HG02981 (cell line): ENCODE measurements at regions not wholly inside any gene's neighbourhood (a gene's known extent, or its start where the extent isn't known, plus 50 kb on each side); places are given as distances from the start of the nearest gene placed in this dataset.

Source experiments
- ATAC-seq: cut with Tn5 transposase; IDR thresholded peaks from one replicate; pipeline ENCODE4 v1.9.1; 2021; ENCODE audit warnings: mild to moderate bottlenecking, moderate library complexity; ENCODE audit not compliant: unreplicated experiment

DNA sequence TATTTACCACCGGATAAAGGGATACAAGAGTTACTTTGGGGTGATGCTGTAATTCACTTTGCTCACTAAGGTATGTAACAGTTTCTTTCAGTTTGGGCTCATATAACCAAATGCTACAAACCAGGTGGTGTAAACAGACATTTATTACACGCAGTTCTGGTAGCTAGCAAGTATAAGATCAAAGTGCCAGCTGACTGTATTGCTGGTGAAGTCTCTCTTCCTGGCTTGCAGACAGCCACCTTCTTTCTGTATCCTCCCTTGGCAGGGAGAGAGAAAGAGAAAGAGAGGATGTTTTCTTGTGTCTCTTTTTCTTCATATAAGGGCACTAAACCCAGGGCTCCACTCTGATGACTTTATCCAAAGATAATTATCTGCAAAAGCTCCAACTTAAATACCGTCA is 552.5 kb upstream of the FTMT start:
- no peak for ATAC-seq

DNA sequence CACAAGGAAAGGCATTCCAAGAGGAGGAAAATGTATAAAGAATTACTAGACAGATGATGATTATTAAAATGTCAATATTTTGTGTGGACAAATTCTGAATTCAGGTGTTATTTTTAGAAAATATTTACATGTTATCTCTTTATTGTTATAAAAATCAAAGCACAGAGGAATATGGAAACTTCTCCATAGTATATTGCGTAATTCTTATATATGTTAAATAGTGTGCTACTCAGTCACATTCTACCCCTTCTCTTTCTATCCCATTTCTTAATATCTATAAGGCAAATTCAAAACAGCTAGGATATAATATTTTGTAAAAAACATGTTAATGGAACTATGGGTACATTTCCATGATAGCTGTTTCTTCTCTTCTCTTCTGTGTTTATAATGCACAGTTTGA is 546.8 kb upstream of the FTMT start:
- no peak for ATAC-seq

DNA sequence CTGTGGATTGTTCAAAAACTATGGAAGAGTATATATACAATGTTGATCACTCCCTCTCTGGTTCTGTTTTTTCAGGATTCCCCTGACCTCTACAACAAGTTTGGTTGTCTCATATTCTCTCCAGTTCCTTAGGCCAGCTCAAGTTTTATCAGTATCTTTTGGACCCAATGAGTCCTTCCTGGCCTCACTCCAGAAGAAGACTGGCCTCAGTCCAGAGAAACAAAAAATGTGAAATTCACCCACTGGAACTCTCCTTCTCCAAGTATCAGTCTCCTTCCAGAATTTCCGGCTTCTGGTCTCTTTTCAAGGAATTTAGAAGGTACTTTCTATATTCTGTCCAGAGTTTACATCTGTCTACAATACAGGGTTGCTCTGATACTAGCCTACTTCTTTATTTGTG is 537.8 kb upstream of the FTMT start:
- ATAC-seq, result no peak

DNA sequence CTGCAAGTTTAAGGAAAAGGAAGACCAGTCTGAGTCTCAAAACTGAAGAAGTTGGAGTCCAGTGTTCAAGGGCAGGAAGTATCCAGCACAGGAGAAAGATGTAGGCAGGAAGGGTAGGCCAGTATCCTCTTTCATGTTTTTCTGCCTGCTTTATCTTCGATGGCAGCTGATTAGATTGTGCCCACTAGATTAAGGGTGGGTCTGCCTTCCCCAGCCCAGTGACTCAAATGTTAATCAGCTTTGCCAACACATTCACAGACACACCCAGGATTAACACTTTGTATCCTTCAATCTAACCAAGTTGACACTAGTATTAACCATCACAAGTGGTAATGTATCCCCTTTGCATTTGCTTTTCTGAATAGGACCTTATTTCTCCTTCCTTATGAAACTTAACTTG is 535.9 kb upstream of the FTMT start:
- ATAC-seq, result no peak

DNA sequence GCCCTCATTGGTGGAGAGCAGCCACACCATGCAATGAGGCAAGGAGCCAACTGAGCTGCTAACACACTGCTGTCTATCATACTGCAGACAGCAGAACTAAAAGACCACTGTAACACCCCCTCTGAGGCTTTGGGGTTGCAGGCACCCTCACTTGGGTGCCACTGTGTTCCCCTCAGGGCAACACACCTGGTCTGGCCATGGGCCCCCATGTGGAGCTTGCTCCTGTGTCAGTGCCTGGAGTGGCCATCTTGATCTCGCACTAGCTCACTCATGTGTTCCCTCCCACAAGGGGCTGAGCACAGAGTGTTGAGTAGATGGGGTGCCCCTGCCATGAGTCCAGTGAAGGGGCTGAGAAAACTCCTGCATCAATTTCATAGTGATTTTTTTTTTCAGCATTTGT is 532.4 kb upstream of the FTMT start:
- no peak for ATAC-seq

DNA sequence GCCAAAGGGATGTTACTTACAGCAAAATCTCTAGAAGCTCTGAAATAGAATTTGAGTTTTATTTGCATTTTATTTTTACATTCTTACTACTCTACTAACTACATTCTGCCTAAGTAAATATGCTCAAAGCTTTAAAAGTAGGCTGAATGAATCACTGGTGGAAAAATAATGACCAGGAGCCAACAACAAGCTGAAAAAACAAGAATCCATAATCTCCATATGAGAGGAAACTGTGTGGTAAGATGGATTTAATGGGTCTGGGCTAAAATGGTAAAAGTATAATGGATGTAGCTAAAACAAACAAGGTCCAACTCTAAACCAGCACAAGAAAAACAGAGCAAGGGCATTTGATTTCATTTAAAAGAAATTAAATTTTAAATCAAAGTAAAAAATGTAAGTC is 525.8 kb upstream of the FTMT start:
- ATAC-seq, result no peak

DNA sequence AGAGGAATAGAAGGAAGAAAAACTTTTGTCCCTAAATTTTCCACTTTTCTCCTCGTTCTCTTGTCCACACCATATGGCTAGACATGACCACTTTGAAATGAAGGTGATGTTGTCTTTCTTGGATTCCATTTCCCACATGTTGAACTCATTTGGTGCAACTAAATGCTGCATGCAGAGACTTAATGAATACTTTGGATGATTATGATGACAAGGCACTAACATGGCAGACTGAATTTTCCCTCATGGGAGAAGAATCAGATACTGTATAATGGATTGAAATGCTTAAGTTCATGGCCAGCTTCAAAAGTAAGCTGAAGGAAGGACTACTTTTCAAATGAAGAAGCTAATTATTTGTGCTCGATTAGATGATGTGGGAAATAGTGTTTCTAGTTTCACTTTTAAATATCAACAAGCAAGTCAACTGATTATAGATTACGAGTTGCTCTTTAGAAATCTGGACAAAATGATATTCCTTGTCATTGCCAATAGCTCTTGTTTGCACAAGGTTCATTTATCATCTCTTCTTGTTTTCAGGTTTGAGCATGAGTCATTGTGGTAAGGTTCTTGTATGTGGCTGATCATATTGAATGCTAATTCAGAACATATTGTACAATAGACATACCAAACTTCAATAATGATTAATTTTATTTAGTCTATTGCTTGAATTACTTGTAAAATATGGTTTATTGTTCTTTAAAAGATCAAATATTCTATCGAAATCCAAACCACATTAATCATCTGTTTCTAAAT is 501.3 kb upstream of the FTMT start:
- ATAC-seq, result no peak

DNA sequence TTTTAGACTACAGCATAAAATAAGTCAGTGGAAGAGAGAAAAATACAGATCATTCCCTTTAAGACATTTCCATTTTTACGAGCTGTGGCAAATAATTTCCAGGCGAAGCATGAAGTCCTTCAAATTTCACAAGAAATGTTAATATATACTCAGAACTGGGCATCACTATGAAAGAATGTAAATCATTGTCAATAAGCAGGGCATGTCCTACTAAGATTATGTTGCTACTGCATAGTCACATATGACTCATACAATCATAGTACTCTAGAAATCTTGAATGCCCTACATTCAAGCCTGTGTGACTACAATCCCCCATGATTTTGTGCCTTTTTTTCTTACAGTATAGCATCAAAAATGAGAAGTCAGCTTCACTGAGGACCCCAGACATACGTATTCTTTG is 485.2 kb upstream of the FTMT start:
- no peak for ATAC-seq

DNA sequence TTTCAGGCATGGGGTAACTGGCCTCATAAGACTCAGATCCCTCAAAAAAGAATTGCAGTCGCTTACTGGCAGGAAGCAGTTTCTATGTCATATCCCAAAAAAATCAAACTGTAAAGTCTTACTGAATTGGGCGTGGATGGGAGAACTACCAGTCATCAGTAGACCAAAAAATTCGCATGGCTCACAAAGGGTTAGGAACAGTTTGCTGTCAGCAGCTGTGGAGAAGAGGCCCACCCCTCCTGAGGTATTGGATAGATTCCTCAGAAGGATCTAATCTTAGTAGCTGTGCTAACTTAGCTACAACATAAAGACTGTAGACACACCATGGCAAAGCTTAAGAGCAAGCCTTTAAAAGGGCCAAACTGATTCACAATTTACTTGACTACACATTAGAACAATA is 478.3 kb upstream of the FTMT start:
- no peak for ATAC-seq

DNA sequence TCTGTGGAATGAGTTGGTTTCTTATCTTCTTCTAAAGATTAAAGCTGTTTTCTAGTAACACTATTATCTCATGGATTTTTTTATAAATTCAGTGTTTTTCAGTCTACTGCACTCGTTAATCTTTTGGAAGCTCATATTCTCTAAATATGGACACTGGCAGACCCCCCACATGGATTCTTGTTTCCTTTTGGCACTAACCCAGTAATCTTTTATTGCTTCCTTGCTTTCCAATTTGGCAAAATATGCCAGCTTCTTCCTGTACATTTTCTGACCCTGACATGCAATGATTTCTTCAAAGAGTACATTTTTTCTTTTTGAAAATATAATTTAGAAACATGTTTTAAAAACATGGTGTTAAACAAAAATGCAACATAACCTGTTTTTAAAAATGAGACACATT is 474.2 kb upstream of the FTMT start:
- ATAC-seq, result no peak

DNA sequence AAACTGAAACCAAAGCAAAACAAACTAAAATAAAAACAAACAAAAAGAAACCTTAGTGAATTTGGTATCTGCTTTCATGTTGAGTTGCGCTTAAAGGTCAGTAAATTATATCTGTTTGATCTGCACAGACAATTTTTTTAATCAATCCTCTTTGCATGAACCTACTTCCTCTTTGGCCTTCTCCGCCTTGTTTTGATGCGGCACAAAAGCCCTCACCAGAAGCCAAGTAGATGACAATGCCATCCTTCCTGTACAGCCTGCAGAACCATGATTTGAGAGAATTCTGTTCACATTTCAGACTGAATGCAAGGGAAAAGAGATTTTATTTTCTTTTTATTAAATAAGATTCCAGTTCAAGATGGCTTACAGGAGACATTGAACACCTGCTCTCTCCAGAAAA is 473.6 kb upstream of the FTMT start:
- ATAC-seq, result no peak

DNA sequence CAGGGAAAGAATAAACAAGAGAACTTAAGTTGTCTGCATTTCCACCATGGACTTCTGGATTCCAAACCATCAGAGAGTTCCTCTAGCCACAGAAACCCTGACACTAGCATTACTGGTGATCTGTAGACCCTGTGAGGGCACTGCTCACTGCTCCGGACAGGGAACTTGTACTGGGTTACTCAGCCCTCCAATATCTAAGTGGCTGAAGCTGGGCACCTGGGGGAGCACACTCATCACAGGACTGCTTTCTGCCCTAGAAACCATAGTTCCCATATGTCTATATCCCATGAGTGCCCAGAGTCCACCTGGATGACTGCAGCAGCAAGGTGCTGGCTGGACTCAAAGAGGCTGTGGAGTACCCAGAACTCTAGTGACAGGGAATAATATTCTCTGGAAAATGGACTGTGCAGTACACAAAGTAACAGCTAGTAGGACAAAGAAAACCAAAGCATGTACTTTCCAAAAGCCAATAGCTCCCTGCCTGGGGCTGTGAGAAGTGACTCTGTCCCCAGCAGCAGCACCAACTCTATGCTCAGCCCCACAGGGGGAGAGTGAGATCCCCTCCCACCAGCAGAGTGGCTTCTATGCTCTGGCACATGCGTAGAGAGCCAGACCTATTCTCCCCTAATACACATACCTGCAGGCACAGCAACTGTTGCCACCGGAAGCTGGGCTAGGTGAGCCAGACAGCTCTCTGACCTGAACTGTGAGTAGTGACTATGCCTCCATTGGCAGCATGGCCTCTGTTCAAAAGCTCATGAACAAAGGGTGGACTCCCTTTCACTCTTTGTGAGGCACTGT is 472.9 kb upstream of the FTMT start:
- ATAC-seq, result no peak

DNA sequence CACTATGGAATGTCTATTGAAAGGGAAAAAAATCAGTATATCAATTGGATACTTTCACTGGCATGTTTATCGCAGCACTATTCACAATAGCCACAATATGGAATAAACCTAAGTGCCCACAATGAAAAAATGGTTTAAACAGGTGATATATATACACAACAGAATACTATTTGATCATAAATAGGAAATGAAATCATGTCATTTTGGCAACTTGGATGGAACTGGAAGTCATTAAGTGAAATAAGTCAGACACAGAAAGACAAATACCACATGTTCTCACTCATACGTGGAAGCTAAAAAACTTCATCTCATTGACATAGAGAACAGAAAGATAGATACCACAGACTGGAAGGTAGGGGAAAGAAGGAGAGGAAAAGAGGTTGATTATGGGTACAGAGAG is 471.6 kb upstream of the FTMT start:
- ATAC-seq, result no peak

DNA sequence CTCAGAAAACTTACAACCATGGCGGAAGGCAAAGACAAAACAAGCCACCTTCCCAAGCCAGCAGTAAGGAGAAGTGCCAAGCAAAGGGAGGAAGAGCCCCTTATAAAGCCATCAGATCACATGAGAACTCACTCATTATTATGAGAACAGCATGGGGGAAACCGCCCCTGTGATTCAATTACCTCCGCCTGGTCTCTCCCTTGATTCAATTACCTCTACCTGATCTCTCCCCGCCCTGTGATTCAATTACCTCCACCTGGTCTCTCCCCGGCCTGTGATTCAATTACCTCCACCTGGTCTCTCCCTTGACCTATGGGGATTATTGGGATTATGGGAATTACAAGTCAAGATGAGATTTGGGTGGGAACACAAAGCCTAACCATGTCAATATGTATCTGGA is 467.3 kb upstream of the FTMT start:
- no peak for ATAC-seq

DNA sequence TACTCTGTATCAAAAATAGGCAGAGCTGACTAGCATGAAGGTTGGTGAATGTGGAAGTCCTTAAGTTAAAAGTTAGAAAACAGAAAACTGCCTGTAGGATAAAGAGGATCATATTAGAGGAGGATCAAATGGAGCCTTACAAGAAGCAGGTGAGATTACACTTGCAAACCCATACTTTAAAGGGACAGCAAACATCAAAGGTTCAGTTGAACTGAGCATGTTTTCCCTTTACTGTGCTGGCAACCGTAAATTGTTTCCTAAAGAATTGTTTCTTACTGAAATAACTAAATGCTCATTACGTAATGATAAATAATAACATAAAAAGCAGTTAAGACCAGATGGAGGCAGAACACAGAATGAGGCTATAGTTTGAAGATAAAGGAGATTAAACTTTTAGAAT is 465.3 kb upstream of the FTMT start:
- no peak for ATAC-seq

DNA sequence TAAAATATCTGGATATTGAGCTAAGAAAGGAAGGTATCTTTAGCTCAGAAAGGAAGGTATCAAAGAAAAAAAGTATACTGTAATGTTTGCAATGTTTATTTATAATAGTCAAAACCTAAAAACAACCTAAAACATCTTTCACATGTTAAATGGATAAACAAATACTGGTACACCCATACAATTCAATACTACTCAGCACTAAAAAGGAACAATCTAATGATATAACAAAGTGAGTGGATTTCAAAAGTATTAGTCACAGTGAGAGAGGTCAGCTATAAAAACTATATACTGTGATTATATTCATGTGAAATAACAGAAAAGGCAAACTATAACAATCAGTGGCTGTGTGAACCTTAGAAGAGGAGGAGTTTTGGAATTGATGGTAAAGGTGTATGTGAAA is 455.0 kb upstream of the FTMT start:
- no peak for ATAC-seq

DNA sequence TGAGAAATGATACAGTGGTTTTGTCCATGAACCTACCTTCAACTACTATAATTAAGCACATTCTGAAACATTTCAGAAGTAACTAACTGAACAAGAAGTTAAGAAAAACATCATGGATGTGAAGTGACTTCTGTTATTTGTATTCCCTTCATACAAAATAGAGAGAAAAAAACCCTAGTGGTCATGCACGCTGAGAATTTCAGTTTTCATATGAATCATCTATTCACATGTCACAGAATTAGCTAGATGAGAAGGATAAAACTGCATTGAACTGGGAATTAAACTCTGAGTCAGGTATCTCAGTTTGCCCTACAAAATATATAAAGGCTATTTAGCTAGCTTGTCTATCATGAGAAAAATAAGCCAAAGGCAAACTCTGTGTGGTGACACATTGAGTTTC is 451.8 kb upstream of the FTMT start:
- peak; percentile 77 for ATAC-seq

DNA sequence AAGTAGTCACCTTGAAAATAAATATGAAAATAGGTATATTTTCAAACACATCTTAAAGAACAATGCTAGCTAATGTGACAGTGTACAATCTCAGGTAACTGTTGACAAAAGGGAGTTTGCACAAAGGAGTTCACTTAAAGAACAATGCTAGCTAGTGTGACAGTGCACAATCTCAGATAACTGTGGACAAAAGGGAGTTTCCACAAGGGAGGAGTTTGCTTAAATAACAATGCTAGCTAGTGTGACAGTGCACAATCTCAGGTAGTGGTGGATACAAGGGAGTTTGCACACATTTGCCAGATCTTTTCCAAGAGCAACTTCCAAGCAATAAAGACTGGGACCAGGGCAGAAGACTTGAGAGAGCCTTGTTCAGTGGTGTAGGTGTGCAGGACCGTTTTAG is 442.9 kb upstream of the FTMT start:
- ATAC-seq, result no peak

DNA sequence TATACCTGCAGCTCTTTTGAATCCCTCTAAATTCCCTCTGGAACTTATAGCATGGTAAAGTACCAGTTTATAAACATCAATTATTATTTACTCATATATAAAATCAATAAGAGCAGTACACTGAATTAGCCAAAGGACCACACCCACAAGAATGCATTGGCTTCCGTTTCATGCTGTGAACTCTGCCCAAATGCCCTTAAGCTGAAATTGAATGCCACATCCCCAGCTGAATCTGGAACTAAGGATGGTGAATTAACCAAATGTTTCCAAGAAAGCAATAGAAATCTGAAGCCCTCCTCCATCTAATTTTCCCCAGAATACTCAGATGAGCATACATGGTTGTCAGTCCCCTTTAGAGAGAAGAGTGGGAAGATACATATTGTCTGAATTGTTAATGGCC is 436.4 kb upstream of the FTMT start:
- no peak for ATAC-seq

DNA sequence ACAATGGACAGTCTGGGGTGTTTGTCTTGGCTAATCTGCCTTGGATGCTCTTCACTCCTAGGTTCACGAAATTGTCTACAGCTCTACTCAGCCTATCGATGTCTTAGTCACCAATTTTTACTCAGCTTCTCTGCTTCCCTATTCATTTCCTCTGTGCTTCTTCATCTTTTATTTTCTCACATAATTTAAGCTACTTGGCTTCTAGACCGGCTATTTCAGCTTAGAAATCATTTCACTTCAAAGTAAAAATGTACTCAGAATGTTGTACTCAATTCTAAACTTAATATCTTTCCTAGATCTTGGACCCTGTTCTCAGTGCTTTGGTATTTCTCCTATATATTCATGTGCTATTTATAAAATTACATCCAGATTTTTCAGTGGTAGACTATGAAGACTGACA is 430.0 kb upstream of the FTMT start:
- no peak for ATAC-seq

DNA sequence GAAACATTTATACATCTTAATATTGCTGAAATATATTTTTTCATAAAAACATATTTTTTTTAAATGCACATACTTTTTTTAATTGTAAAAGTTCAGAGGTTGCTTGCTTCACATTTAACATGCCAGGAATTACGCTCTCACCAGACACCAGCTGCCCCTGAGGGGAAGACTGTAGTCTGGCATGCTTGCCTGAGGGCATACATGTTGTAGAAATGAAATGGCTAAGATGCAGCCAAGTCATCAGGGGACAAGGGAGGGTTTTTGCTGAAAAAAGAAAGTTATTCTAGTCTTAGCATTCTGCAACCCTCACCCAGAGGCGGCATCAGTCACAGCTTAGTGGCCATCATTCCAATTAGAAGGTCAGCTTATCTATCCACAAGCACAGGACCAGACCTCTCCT is 426.7 kb upstream of the FTMT start:
- ATAC-seq, result no peak

DNA sequence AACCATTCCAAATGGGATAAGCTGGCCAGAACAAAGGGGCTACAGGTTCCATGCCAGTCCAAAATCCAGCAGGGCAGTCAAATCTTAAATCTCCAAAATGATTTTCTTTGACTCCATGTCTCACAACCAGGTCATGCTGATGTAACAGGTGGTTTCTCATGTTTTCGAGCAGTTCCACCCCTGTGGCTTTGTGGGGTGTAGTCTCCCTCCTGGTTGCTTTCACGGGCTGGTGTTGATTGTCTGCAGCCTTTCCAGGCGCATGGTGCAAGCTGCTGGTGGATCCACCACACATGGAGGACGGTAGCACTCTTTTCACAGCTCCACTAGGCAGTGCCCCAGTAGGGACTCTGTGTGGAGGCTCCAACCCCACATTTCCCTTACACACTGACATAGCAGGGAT is 425.5 kb upstream of the FTMT start:
- ATAC-seq, result no peak

DNA sequence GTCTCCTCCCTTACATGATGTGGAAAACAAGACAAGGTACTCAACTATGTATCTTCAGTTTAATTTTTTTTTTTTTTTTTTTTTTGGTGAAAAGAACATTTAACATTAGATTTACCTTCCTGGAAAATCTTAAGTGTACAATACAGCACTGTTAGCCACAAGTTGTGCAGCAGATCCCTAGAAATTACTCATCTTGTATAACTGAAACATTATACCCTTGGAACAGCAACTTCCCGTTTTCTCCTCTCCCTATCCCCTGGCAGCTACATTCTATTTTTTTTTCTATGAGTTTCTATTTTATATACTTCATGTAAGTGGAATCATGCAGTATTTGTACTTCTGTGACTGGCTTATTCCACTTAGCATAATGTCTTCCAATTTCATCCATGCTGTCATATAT is 421.9 kb upstream of the FTMT start:
- ATAC-seq, result no peak
